Effector CD4-positive, alpha-beta T cell (primary cell): ENCODE measurements at regions not wholly inside any gene's neighbourhood (a gene's known extent, or its start where the extent isn't known, plus 50 kb on each side); places are given as distances from the start of the nearest gene placed in this dataset.

Source experiments
- DNase-seq: peaks from one replicate; pipeline ENCODE4 v3.0.0-alpha.2; 2020

DNA sequence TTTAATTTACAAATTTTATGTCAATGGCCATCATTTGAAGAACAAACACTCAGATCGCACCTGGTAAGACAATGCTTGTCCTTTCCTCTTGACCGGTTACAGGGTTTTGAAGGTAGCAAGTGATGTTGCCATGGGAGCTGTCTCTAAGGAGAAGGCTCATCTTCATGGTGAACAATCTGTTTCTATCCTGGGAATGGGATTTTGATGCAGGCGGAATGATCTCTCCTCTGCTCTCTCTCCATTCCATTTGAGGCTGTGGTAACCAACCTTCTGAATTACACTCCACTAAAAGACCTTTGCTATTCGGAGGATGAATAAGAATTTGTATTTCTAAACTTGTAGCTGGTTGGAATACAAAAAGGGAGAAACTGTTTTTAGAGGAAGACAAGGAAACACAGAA lies 57.9 kb upstream of the SLC5A9 start:
- DNase-seq, result no peak

DNA sequence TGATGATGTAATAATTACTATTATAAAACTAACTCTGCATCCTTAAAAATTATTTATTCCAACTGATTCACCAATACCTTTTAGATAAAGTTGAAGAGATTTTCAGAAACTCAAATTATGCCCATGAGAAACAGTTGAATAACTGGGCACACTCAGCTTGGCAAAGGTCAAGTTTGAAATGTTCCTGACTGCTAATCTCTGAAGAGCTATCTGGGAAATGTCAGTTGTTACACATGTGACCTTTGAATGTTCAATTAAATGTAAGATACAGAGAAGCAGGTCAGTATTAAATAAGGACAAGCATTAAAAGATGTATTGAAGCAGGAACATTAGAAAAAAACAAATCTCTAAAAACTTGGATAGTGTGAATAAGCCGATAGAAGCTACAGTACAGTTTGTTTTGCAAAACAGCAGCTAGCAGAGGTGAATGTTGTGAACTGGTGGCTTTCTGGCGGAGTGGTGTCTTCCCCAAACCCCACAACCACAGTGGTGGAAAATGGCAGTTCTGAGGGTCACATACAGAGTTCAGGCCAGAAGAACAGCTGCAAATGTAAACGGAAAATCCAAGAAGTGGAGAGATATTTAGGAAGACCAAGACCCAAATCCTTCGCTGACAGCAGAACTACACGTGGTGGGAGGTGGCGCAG lies 61.9 kb upstream of the SLC5A9 start:
- DNase-seq, result no peak

DNA sequence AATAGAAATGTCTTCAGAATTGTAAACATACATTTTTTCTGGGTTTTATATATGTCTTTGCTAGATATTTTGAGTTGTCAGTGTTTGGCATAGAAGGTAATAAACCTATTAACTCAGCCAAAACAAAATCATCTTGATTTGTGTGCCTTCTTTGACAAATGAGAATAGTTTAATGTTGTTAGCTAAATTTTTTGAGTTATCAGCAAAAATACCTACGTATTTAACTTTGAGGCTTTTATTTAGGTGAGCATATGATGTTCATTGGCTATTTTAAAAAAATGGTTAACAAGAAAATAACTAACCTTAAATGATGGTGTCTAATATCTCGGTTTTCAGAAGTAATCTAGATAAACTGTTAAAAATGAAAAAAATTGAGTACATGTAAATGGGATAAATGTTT lies 83.2 kb upstream of the SLC5A9 start:
- DNase-seq, result no peak

DNA sequence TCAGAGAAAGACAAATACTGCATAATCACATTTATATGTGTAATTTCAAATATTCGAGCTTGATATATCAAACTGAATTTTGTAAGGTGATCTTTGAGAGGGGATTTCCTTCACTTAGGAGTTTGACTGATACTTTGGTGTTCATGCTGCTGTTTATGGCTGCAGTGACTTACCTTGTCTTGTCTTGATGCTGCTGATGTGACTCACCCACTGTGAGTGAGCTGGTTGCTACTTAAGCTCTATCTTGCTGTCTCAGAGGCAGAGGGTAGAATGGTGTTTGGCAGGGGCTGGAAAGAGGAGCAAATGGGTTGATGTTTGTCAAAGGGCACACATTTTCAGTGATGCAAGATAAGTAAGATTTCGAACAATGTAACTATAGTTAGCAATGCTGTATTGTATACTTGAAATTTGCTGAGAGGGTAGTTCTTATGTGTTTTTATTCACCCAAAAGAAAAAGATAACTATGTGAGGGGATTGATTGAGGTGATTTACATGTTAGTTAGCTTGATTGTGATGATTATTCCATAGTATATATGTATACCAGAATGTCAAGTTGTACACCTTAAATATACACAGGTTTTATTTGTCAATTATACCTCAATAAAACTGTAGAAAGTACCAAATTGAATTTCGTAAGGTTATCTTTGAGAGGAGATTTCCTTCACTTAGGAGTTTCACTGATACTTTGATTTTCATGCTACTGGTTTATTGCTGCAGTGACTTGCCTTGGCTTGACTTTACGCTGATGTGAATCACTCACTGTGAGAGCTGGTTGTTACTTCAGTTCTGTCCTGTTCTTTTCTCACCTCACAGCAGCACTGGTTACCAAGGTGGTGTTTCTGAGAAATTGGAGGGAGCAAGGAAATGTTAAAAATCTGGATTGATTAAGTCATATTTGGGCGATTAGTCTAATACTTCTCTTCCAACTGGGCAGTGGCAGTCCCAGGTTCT lies 94.5 kb upstream of the SLC5A9 start:
- DNase-seq, result no peak

DNA sequence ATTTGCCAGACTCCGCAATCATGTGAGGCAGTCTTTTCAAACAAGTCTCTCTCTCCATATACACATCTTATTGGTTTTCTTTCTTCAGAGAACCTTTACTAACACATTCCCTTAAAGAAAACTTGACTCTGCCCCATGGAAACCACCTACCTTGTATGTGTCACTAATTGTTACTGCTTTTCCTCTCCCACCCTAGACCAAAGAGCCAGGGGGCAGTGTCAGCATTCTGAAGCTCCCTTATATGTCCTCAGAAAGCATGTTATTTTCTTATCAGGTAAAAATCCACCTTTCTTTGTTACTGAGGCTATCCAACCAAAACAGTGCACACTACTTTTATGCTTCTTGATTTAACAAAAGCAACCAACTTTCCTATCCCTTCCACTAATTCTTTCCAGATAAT lies 98.9 kb upstream of the SLC5A9 start:
- DNase-seq, result no peak

DNA sequence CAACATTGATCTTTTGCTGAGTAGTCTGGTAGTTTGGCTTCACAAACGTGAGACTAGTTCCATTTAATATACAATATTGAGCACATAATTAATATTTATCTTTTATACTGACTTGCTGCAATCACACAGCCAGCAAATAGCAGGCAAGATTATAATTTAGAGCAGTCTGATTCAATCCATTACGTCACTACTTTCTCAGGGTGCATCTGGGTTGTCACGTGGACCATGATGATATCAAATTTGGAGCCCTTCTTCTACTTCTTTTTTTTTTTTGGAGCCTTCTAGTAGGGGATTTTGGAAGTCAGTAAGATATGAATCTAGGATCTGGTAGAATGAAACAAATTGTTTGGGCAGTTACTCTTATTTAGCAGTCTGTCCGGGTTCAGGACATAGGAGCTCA lies 100.6 kb upstream of the SLC5A9 start:
- DNase-seq, result no peak

DNA sequence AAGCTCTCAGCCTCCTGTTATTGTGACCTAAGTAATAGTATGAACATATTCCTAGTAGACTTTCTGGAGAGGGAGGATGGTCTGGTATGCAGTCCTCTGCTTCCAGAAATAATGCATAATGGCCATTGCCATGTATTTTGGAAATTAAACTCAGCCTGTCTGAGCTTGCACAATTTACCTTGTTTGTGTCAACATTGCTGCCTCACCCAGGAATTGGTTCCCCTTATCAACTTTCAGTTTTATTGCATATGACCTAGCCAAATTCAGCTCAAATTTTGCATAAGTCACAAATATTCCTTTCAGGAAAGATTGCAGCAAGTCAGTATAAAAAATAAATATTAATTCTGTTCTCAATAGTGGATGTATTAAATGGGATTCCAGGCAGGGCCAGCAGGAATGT lies 101.9 kb upstream of the SLC5A9 start:
- no peak for DNase-seq

DNA sequence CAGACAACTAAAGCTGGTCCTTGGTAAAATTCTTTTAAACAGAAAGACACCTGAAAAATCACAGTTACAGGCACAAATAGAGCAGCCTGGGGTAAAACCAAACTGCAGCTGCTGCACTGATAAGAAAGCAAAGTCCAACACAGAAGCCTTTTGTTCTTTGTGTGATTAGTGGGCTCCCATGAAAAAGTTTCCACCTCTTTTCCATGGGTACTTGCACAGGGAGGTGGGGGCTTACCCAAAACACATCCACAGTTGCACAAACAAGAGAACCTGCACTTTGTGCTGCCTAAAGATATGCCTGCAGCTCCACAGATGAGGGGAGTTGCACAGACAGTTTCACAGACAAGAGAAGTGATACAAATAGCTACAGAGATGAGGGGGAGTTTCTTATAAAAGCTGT lies 106.7 kb upstream of the SLC5A9 start:
- no peak for DNase-seq

DNA sequence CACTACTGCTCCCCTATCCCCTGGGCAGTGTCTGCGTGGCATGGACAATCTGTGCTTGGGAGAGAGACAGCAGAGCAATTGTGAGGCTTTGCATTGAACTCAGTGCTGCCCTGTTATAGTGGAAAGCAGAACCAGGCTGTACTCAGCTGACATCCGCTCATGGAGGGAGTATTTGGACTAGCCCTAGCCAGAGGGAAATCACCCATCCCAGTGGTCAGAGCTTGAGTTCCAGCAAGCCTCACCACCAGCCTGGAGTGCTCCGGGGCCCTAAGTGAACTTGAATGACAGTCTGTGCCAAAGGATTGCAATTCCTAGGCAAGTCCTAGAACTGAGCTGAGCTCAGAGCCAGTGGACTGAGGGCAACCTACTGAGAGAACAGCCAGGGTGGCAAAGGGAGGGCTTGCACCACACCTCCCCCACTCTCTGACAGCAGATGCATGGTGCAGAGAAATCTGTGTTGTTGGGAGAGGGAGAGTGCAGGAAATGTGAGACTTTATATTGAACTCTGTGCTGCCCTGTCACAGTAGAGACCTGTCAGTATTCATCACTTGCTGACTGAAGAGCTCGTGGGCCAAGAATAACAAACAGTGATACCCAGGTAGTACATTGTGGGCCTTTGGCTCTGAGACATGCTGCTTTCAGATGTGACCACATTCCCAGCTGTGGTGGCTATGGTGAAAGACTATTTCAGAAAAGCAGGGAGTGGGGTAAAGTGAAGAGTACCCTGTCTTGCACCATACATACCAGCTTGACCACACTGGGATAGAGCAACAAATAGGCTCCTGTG lies 107.7 kb upstream of the SLC5A9 start:
- DNase-seq, result no peak

DNA sequence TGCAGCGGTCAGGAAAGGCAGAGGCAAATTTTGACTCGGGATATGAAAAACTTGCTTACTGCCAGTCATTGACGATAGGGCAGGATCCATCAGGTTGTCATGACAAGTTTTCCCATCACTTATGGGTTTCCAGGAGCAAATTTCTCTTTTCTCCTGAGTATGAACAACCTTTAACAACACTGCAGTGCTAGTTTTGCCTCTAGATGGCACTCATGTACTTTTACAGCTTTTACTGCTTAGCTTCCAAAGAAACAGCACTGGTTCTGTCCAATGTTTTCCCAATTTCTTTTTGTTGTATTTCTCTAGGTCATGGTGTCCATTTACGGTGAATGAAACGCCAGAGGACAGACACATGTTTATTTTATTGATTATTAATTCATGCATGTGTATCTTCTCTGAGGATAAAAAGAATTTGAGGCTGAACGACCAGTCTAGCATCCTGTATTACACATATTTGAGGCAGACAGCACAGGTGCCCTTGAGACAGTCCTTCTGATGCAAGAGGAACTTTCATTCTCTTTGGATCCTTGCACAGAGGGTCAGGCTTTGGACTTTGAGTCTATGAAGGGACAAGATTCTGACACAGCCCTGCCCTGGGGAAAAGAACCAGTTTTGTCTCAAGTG lies 112.3 kb upstream of the TRABD2B start:
- DNase-seq, result no peak

DNA sequence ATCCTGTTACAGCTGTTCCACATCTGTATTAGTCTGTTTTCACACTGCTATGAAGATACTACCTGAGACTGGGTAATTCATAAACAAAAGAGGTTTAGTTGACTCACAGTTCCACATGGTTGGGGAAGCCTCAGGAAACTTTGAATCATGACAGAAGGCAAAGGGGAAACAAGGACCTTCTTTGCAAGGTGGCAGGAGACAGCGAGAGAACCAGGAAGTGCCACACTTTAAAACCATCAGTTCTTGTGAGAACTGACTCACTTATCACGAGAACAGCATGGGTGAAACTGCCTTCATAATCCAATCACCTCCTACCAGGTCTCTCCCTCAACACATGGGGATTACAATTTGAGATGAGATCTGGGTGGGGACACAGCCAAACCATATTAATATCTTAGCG lies 110.3 kb upstream of the TRABD2B start:
- no peak for DNase-seq

DNA sequence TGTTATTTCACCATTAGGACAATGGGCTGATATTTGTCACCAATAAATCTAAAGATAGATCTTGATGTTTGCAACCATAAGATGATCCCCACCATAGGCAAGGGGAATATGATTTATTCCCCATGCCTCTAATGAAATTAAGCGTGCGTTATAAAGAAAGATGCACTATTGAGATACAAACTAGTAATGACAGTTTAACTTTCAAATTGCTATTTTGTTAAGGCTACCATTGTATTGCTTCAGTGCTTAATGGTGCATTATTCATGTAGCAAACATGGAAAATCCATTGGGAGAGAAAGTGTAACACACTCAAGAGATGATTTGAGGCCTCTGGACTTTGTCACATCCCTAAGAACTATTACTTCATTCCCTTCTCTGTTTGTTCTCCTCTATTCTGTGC lies 108.9 kb upstream of the TRABD2B start:
- no peak for DNase-seq

DNA sequence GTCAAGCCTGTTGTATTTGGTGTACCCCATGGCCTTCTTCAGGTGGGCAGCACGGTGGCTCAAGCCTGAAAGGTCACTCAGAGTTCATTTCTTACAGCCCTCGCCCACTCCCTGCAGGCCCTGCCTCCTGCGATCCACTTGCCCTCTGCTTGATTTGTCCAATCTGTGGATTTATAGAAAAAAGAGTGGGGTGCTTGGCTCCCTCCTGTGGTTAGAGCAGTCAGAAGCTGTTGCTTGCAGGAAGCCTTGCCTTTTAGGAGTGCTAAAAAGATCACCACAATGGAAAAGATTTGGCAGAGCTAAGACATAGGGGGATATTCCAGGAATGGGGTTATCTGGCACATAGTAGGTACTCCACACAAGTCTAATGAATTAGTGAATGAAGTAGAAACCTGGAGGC lies 108.0 kb upstream of the TRABD2B start:
- DNase-seq, result no peak

DNA sequence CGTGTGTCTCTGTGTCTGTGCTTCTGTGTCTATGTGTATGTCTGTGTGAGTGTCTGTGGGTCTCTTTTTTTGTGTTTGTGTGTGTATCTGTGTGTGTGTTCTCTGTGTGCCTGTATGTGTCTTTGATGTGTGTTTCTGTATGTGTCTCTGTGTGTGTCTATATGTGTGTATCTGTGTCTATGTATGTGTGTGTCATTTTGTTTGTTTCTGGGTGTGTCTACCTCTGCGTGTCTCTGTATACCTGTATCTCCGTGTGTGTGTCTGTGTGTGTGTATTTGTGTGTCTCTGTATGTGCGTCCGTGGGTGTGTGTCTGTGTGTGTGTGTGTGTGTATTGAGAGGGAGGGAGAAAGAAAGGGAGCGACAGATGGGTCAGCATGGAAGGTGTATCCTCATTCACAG lies 106.3 kb upstream of the TRABD2B start:
- no peak for DNase-seq

DNA sequence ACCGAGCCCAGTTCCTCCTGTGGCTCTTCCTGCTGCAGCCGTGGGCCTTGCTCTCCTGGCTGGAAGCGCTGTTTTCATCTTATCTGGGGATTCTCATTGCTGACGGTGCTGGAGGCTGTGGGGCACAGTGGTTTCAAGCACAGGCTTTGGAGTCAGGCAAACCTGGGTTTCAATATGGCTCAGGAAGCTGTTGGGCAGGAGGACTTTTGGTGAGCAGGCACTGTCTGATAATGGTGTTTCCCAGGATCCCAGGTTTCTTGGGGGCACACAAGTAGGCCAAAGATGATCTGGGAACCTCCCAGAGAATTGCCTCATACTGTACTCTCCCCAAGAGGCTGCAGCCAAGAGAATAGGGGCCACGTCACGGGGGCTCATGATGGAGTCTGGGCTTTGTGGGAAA lies 105.6 kb upstream of the TRABD2B start:
- DNase-seq, result no peak

DNA sequence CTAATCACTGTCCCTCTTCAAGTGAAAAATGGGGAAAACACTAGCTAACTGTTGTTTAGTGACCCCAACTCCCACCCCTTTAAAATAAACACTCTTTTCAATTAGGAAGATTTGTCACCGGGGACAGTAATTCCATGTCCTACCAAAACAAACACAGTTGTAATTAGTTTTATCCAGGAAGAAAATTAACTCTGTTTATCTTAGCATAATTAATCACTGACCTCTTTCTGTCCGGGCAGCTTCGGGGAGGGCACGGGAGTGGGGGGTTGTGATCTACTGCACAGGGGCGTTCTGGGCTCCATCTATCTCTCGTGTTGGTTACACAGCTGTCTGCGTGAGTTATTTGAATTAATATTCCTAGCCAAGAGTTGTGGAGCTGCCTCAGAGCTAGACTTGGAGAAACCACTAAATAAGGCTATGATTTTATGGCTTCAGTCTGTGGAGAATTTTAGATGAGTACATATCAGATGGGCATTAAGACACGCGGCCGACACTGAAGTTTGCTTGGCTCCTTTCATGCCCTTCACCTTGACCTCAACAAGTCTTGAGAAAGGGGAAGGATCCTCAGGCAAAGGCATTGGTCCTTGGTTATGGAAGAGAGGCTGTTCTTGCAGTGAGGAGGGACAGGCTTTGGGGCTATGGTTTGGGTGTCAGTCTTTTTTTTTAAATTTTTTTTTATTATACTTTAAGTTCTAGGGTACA lies 102.0 kb upstream of the TRABD2B start:
- DNase-seq, result no peak

DNA sequence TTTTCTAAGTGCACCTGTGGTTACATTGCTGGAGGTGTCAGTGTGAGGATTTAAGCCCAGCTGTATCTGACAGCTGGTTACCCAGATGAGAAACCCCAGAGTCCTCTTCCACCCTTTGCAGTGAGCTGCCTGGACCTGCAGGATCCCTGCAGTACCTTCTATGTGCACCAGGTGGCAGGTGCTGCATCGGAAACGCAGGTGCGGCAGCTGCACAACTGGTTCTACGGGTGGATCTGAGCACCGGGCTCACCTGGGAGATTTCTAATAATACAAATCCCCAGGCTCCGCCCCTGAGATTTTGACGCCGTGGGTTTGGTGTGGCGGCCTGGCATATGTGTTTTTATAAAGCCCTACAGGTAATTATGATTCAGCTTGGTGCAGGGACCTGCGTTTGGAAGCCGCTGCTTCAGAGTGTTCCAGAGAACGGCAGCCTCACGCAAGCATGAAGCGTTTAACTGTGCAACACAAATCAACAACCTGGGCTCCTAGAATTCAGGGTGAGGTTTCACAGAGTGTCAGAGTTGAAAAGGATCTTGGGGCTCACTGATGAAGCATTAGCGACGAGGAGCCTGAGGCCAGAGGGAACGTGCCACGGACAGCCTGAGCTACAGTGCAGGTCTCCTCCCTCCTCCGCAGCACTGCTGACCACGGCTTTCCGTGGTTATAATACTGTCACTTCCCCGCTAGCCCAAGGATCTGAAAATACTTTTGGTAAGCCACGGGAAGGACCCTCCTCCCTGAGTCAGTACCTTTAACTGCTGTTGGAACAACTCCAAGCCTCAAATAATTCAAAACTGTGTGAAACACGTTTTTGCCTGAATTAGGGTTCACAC lies 96.7 kb upstream of the TRABD2B start:
- peak; percentile 60 for DNase-seq

DNA sequence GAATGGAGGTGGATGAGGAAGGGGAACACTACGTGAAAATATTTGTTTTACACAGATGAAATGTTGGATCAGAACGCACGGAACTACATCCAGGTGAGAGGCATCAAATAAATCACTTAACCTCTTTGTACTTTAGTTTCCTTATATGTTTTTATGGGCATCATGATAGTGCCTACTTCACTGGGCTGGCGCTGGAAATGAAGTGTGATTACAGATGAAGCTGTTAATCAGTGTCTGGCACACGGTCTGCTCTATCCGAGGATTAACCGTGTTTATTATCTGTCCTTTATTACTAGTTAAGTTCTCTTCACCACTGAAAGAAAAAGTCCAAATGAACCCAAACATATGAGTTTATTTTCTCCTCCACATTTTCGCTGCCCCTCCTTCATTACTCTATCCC lies 96.0 kb upstream of the TRABD2B start:
- DNase-seq, result no peak

DNA sequence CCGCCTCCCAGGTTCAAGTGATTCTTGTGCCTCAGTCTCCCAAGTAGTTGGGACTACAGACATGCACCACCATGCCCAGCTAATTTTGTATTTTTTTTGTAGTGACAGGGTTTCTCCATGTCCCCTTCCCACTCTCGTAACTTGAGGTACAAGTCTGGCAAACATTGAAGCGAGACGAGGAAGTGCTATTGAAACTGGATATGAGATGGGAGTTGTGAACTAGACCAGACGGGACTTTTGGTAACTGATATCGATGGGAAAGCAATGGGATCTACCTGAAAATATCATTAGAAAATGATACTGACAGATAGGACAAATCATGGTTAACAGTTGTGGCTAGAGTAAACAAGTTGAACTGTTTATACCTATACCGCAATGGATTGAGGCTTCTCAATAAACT lies 95.2 kb upstream of the TRABD2B start:
- no peak for DNase-seq

DNA sequence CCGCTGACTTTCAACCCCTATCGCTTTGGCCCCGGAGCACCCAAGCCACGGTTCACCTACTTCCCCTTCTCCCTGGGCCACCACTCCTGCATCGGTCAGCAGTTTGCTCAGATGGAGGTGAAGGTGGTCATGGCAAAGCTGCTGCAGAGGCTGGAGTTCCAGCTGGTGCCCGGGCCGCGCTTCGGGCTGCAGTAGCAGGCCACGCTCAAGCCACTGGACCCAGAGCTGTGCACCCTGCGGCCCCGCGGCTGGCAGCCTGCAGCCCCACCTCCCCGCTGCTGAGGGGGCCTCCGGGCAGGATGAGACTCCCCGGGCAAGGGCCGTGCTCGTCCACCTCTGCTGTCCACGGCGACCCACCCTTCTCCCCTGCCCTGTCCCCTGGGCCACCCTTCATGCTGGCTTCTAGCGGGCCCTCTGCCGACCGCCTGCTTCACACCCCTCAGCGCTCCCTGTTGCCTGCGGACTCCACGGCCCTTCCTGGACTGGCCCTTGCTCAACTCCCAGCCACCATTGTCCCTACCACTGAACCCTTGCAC lies 92.2 kb upstream of the TRABD2B start:
- no peak for DNase-seq

DNA sequence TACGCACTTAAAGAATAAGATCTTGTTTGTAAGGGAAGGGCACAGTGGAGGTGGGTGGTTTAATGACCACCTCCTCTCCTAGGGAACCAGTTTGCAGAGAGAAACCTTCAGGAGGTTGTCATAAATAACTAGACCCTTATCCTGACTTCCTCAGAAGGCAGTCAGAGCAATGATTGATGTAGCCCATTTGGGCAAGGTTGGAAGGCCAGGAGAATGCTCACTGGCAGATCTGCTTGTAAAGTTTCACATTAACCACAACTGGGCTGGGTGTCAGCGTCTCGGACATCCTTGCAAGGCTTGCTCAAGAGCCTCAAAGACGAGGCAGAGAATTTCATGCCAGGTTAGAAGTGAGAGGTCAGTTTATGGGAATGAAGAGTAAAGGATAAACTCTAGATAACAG lies 87.6 kb upstream of the TRABD2B start:
- no peak for DNase-seq
